T-helper 2 cell (primary cell): ENCODE measurements at regions not wholly inside any gene's neighbourhood (a gene's known extent, or its start where the extent isn't known, plus 50 kb on each side); places are given as distances from the start of the nearest gene placed in this dataset.

Experiments used
- DNase-seq, 5 experiments: peaks; one replicate each; pipeline versions ENCODE4 v3.0.0 to v3.0.0-alpha.2; 2012 to 2022

GRCh38 chr10:47107007-47107747 is 192.8 kb upstream of the GDF10 start:
- peak in 1 of 5 experiments; percentile 10 for DNase-seq

- no peak for DNase-seq
Observed at GRCh38 chr10:47109906-47110305, 190.1 kb upstream of the GDF10 start.

GRCh38 chr10:47111329-47111862 is 188.6 kb upstream of the GDF10 start:
- no peak for DNase-seq

- DNase-seq: no peak
Observed at GRCh38 chr10:47112612-47113011, 187.4 kb upstream of the GDF10 start.

- DNase-seq: no peak
Observed at GRCh38 chr10:47113907-47114500, 186.0 kb upstream of the GDF10 start.

GRCh38 chr10:47114680-47115186 is 185.3 kb upstream of the GDF10 start:
- no peak for DNase-seq

- no peak for DNase-seq
Observed at GRCh38 chr10:47115322-47115721, 184.7 kb upstream of the GDF10 start.

GRCh38 chr10:47116445-47116844 is 183.6 kb upstream of the GDF10 start:
- DNase-seq: no peak

GRCh38 chr10:47118326-47118725 is 181.7 kb upstream of the GDF10 start:
- no peak for DNase-seq

GRCh38 chr10:47121336-47121735 is 178.7 kb upstream of the GDF10 start:
- no peak for DNase-seq

- DNase-seq: no peak
Observed at GRCh38 chr10:47123716-47124288, 176.2 kb upstream of the GDF10 start.

GRCh38 chr10:47127188-47127785 is 172.7 kb upstream of the GDF10 start:
- DNase-seq: no peak

- DNase-seq: peak in 1 of 5 experiments; percentile 6
Observed at GRCh38 chr10:47130491-47130890, 169.5 kb upstream of the GDF10 start.

GRCh38 chr10:47133871-47134570 is 166.0 kb upstream of the GDF10 start:
- no peak for DNase-seq

- DNase-seq: no peak
Observed at GRCh38 chr10:47136866-47137265, 163.1 kb upstream of the GDF10 start.

GRCh38 chr10:47137311-47137851 is 162.6 kb upstream of the GDF10 start:
- no peak for DNase-seq

GRCh38 chr10:47139121-47139520 is 160.9 kb upstream of the GDF10 start:
- DNase-seq: no peak

- no peak for DNase-seq
Observed at GRCh38 chr10:47140761-47141348, 159.1 kb upstream of the GDF10 start.

GRCh38 chr10:47141349-47141748 is 158.6 kb upstream of the GDF10 start:
- DNase-seq: no peak

- DNase-seq: no peak
Observed at GRCh38 chr10:47143072-47143471, 156.9 kb upstream of the GDF10 start.

- no peak for DNase-seq
Observed at GRCh38 chr10:47143473-47143872, 156.5 kb upstream of the GDF10 start.

- no peak for DNase-seq
Observed at GRCh38 chr10:47144525-47144924, 155.5 kb upstream of the GDF10 start.
